ENCODE measurements at regions not wholly inside any gene's neighbourhood (a gene's known extent, or its start where the extent isn't known, plus 50 kb on each side); places are given as distances from the start of the nearest gene placed in this dataset.

- Histone ChIP-seq H3K4me3 (no peak overlapping the region), H3K27ac (peak overlapping the region in 1 of 4 donors; percentile 19), H3K4me1 (peaks cover 0 to 17% (median 9%) of the 10 kb centered on the region in 4 donors), H3K9me3 (no peaks in the 10 kb centered on the region), H3K27me3 (no peaks in the 10 kb centered on the region), H3K36me3 (no peaks in the 10 kb centered on the region)
- DNase-seq, result no peak
- in situ Hi-C loops (cut with MboI; ENCODE audit: low pct_ligation_motif_present in 1 of 4, low pct_unique_long_range_greater_than_20kb in 1 of 4, low sequenced_read_pairs in 3 of 4), result no loop called here
- no peak for TF ChIP-seq POLR2AphosphoS5 (IDR thresholded peaks at IDR 0.05)
- no peak for TF ChIP-seq EP300 (IDR thresholded peaks at IDR 0.05; ENCODE audit: low read depth)
- no peak for TF ChIP-seq POLR2A (IDR thresholded peaks at IDR 0.05)
- TF ChIP-seq CTCF (IDR thresholded peaks at IDR 0.05), result no peak
- intact Hi-C loops (cut with DNase I; ENCODE audit: low total_unique reads), result no loop called here
- WGBS, 2 donors (ENCODE audit: low coverage in 1 of 2), result 39 to 53% methylated on average over 2 to 3 of the region's 3 CpGs
Observed at GRCh38 chr4:140305053-140305452, 68.4 kb upstream of the SCOC start.

GRCh38 chr4:140304346-140304745 is 69.1 kb upstream of the SCOC start:
- TF ChIP-seq POLR2AphosphoS5 (IDR thresholded peaks at IDR 0.05) (no peak), EP300 (IDR thresholded peaks at IDR 0.05; ENCODE audit: low read depth) (no peak), CTCF (IDR thresholded peaks at IDR 0.05) (no peak), POLR2A (IDR thresholded peaks at IDR 0.05) (no peak)
- no peak overlapping the region for H3K4me3 ChIP-seq
- intact Hi-C loops (cut with DNase I; ENCODE audit: low total_unique reads) (no loop called here), in situ Hi-C loops (cut with MboI; ENCODE audit: low pct_ligation_motif_present in 1 of 4, low pct_unique_long_range_greater_than_20kb in 1 of 4, low sequenced_read_pairs in 3 of 4) (no loop called here)
- peaks cover 0 to 17% (median 5%) of the 10 kb centered on the region in 4 donors for H3K4me1 ChIP-seq
- DNase-seq, result no peak
- no peaks in the 10 kb centered on the region for H3K27me3 ChIP-seq
- no peaks in the 10 kb centered on the region for H3K36me3 ChIP-seq
- H3K27ac ChIP-seq, result no peak overlapping the region
- H3K9me3 ChIP-seq, result no peaks in the 10 kb centered on the region
- 90 to 100% methylated on average over 1 to 2 of the region's 2 CpGs for WGBS, 2 donors (ENCODE audit: low coverage in 1 of 2)

GRCh38 chr4:140302151-140302859 is 71.1 kb upstream of the SCOC start:
- Histone ChIP-seq H3K4me3 (no peak overlapping the region), H3K4me1 (peaks cover 0 to 13% (median 2%) of the 10 kb centered on the region in 4 donors), H3K27me3 (no peaks in the 10 kb centered on the region), H3K9me3 (no peaks in the 10 kb centered on the region), H3K27ac (no peak overlapping the region), H3K36me3 (no peaks in the 10 kb centered on the region)
- intact Hi-C loops (cut with DNase I; ENCODE audit: low total_unique reads) (no loop called here), in situ Hi-C loops (cut with MboI; ENCODE audit: low pct_ligation_motif_present in 1 of 4, low pct_unique_long_range_greater_than_20kb in 1 of 4, low sequenced_read_pairs in 3 of 4) (no loop called here)
- WGBS, 2 donors (ENCODE audit: low coverage in 1 of 2), result 60 to 77% methylated on average over 7 of the region's 7 CpGs
- TF ChIP-seq EP300 (IDR thresholded peaks at IDR 0.05; ENCODE audit: low read depth) (no peak), POLR2AphosphoS5 (IDR thresholded peaks at IDR 0.05) (no peak), CTCF (IDR thresholded peaks at IDR 0.05) (no peak), POLR2A (IDR thresholded peaks at IDR 0.05) (no peak)
- DNase-seq, result no peak

DNA sequence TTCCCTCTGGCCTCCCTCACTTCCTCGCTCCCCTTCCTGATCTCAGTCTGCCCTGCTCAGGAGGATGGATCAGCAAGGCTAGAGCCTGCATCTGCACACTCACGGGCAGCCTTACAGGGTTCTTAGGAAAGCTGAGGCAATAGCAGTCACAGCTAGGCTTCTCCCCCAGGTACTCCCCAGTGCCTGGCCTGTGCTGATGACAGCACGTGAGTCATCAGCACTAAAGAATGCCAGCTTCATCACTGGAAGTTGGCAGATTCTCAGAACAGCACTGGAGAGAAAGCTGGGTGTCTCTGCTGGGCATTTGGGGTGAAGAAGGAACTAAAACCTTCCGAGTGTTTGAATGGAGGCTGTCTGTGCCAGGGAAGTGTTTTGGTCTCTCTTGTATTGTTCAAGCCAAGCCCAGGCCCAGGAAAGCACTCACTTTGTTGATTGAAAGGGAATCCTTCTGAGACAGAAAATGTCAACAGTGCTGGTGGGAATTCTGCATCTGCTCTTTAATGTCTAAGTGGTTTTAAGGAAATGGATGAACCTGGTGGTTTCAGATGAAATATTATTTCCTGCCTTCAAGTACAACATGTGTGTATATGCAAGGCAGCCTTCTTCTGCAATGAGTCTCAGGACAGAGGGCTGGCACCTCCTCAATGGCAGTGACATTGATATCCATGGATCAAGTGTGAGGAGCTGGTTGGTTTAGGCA is 73.0 kb upstream of the SCOC start:
- TF ChIP-seq POLR2AphosphoS5 (IDR thresholded peaks at IDR 0.05) (no peak), POLR2A (IDR thresholded peaks at IDR 0.05) (no peak), CTCF (IDR thresholded peaks at IDR 0.05) (no peak), EP300 (IDR thresholded peaks at IDR 0.05; ENCODE audit: low read depth) (no peak)
- H3K27ac ChIP-seq, result no peak overlapping the region
- H3K36me3 ChIP-seq, result no peaks in the 10 kb centered on the region
- no peaks in the 10 kb centered on the region for H3K9me3 ChIP-seq
- intact Hi-C loops (cut with DNase I; ENCODE audit: low total_unique reads), result no loop called here
- no peak overlapping the region for H3K4me3 ChIP-seq
- no peak for DNase-seq
- in situ Hi-C loops (cut with MboI; ENCODE audit: low pct_ligation_motif_present in 1 of 4, low pct_unique_long_range_greater_than_20kb in 1 of 4, low sequenced_read_pairs in 3 of 4), result no loop called here
- WGBS, 2 donors (ENCODE audit: low coverage in 1 of 2), result 58 to 80% methylated on average over 1 to 4 of the region's 4 CpGs
- H3K4me1 ChIP-seq, result peaks cover 0 to 22% (median 5%) of the 10 kb centered on the region in 4 donors
- no peaks in the 10 kb centered on the region for H3K27me3 ChIP-seq
